ENCODE measurements at regions not wholly inside any gene's neighbourhood (a gene's known extent, or its start where the extent isn't known, plus 50 kb on each side); places are given as distances from the start of the nearest gene placed in this dataset.
"Not testable (repeated sequence)": the region's sequence is repeated elsewhere in the genome, so short reads cannot be mapped to it uniquely, and the experiment has no call there.

DNA sequence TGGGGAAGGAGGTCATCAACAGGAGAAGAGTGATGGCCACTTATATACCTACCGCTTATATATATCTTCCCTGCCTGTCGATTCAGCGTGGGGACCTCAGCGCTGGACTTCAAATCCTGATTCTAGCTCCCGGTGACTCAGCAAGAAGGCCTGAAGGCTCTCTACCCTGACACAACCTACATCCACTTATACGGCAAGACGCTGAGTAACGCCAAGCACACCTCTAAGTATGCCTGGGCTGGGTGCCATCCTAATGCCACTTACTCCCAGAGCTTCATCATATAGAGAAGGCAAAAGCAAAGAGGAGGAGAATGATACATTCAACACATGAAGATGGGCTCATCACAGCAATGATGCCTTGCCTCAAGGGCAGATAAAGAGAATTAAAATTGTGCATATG lies 198.3 kb downstream of the CHIC2 start:
- DNase-seq (ENCODE audit: low read depth) = no peak

DNA sequence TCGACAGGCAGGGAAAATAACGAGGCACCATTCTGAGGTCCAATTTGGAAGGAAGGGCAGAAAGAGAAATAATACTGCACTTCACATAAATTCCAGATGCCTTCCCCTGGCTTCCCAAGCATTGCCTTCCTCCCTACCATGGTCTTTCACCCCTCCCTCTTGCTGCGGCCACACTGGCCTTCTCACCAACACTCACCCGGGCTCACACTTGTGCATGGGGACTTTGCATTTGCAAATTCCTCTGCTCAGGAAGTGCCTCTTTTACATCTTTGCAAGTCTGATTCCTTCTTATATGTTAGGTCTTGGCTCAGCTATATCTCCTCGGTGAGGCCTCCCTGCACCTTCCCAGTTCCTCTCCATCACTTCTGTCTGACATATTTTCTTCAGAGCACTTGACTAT lies 199.4 kb downstream of the CHIC2 start:
- DNase-seq (ENCODE audit: low read depth) = no peak

DNA sequence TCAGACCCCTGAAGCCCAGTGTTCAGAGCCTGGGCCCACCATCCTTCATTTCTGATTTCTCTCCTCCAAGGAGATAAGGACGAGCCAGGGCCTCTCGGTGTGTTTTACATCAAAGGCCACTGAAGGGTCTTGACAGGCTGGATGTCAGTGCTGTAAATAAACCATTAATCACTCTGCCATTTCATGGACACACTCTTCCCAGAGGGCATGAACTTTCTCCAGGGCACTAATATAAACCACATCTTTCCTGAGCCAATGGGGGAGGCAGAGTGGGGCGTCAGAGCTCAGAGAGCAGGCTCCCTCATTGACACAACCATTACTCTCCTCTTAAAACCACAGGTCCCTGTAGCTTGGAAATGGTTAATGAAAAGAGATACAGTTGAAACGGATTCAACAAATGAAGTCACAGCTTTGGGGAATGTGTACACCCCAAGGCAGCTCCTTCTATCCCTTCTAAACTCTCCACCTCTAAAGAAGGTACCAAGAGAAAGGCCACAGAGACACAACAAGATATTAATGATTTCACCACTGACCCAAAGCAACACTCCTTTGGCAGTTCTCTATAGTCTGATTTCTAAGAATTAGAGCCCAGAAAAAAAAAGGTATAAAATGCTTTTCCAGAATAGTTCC lies 200.6 kb downstream of the CHIC2 start:
- no peak for DNase-seq (ENCODE audit: low read depth)

DNA sequence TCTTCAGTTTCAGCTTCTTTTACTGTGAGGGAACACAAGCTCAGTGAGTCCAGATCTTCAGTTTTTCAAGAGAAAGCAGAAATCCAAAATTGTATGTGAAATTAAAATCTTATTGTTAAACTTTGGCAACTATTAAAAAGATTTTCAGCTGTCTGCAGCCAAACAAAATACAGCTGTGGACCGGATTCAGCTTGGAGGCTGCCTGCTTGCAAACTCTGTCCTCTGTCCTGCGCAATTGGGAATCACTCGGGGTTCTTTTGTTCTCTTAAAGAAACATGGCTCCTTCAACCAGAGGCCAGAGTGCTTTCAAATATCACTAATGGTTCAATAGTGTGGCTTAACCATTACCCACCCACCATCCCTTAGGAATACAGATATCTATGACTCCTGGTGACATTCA lies 201.2 kb downstream of the CHIC2 start:
- no peak for DNase-seq (ENCODE audit: low read depth)

DNA sequence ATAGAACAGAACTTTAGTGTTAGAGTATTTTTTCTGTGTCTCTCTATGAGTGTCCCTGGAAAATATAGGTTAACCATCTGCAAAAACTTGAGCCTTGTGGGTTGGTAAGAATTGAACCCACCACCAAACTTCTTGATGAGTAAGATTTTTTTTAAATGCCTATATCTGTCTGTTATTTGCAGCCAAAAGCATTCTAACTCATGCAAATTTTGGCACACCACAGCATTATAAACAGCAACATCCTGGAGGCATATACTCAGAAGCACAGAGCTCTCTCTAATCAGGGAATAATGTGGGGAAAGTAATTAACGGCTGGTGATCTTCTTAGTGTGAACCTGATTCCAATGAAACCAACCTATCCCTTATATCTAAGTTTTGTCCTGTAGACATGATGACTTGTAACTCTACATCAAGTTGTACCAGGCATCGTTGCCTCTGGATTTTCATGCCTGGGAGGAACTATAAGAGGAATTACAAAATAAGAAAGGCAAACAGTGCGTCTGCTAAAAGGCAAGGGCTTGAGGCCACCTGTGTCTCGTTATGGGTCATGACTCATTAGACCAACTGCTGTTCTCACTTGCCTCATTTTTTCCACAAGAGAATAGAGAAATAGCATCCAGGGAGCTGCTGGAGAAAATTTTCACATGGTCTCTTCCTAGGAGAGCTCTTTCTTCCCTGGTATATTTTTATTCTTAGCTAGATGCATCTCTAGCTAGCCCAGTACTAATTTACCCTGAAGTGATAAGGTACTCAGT lies 202.4 kb downstream of the CHIC2 start:
- no peak for DNase-seq (ENCODE audit: low read depth)

DNA sequence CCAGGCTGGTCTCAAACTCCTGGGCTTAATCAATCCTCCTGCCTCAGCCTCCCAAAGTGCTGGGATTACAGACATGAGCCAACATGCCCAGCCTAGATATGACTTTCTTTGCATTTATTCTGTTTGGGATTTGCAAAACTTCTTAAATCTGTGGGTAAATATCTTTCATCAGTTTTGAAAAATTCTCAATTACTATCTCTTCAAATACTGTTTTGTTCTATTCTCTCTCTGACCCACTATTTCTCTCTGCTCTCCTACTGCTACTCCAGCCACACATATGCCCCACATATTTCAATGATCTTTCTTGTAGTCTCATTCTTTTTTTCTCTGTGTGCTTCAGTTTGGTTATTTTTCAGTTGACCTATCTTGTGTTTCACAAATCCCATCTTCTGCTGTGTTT lies 205.1 kb downstream of the CHIC2 start:
- no peak for DNase-seq (ENCODE audit: low read depth)

DNA sequence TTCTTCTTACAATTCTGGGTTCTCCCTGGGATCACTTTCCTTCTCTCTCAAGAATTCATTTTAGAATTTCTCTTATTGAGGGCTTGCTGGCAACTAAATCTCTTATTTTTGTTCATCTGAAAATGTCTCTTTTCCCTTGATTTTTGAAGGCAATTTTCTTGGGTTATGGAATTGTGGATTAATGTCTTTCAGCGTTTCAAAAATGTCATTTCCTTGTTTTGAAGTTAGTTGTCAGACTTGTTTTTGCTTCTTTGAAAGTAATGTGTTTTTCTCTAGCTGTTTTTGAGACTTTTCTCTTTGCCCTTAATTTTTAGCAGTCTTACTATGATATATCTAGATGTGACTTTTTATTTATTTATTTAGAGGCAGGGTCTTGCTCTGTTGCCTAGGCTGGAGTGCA lies 205.7 kb downstream of the CHIC2 start:
- no peak for DNase-seq (ENCODE audit: low read depth)

DNA sequence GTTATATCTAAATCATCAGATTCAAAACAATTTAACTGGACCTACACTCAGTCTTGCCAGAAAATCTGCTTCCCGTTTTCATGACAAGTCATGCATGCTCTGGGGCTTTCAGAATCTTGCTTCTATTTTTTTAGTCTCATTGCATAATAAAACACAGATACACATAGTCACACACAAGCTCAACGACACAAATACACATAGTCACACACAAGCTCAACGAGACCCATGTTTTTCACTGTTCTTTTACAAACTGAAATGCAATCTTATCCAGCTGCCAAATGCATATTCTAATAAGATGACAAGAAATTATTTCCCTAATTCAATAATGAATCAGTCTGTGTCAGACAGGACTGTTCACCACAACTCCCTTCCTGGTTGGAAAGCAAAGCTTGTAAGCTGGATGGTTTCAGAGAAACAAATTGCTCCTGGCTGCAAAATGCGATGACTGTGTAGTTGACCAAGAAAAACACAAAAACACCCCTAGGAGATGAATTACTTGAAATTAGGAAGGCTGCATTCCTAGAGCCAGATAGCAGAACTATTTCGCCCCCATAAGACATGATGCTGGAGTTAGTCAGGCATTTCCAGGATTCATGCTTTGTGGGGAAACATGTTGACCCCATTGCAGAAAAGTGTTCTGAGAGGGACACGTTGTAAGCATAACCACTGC lies 208.7 kb downstream of the CHIC2 start:
- DNase-seq (ENCODE audit: low read depth) = no peak

DNA sequence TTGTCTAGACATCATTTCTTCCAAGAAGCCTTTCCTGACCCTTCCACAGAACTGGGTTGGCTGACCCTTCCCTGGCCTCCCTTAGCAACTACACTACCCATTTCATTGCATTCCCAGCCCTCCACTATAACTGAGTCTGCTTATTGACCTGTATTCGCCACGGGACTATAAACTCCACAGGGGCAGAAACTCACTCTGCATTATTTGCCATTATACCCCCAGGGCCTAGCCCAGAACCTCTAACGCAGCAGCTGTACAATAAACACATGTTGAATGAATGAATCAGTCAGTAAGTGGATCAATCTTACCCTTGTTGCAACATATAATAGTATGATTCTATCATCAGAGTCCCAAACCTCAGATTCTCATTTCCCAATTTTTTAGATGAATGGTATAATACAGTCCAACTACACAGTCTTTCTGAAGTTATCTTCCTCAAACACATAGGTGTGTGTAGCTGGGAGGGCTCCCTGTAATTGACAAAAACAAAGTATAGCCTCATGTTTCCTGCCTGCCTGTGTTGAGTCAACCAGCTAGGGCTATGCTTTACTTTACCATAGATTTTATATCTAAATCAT lies 209.3 kb downstream of the CHIC2 start:
- DNase-seq (ENCODE audit: low read depth) = no peak

DNA sequence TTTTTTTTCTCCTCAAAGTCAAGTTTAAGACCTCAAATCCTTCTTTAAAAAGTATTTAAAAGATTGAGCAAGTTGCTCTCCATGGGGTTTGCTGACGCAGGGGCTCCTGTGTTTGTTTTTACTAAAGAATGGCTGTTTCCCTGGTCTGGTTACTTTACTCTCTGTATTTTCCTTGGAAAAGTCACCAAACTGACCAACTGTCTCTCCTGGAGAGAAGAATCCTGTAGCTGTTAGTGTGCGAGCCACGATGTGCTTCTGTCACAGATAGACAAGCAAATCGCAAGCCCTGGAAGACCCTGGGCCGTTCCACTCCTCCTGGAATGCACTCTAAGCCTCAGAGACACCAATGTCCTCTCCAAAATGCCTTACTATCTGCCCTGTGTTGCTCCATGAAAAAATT lies 212.1 kb downstream of the CHIC2 start:
- no peak for DNase-seq (ENCODE audit: low read depth)

DNA sequence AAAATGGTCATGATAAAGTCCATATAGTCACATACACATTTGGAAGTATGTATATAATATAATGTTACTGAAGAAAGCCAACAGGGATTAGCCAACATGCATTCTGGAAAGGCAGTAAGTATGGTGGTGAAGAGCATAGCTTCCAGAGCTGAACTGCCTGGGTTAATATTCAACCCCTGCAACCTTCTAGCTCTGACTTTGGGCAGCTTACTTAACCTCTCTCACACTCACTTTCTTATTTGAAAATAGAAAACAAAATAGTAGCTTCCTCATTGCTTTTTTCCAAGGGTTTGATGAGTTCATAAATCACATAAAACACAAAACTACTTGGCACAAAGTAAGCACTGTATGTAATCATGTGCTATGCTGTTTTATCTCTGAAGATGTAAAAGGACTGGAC lies 216.4 kb downstream of the CHIC2 start:
- DNase-seq (ENCODE audit: low read depth) = no peak

DNA sequence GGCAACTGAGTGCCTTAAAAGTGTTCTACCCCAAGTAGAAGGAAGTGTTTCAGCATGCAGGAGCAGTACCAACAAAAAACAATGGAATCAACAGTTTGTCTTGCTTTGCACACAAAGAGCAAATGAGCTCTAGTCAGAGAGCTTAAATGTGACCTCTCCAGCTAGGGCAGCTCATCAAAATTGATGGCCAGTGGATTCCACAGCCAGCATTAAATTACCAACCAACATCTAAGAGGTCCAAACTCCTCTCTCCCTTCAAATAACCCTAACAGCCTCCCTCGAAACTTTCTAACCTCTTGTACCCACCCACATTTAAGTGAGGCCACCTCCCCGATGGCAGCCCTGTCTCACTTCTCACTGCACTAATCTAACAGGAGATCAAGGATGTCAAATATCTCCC lies 219.9 kb downstream of the CHIC2 start:
- DNase-seq (ENCODE audit: low read depth) = no peak

DNA sequence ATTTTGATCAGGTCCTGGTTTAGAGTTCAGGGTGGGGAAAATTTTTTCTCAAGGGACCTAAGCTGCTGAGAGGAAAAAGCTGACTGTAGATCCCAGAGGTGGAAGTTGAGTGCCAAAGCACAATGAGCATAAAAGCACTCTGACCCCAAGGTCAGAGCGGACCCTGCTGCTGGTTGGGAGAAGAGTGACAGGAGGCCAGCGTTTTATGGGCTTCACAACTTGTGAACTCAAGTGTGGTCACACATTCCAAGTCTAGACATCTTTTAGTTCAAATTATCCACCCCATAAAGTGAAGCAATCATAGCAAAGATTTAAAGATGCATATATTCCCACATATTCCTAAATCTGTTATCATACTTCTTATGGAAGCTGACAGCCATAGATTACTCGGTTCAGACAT lies 220.3 kb downstream of the CHIC2 start:
- no peak for DNase-seq (ENCODE audit: low read depth)

DNA sequence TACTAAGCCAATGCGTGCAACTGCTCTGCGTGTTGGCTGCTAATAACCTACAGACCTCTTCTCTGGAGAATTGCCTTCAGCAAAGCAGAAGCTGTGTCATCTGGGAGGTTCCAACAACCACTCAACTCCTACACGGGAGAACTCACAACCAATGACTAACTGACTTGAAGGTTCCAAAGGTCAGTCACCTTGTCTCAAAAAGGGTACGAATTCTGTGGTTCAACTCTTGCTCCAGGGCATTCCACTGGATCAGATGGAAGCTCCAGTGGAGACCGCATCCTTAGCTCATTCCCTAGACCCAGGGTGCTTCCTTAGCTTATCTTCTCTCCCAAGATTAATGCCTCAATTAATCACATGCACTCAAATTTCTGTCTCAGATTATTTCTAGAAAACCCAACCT lies 222.7 kb downstream of the CHIC2 start:
- no peak for DNase-seq (ENCODE audit: low read depth)

DNA sequence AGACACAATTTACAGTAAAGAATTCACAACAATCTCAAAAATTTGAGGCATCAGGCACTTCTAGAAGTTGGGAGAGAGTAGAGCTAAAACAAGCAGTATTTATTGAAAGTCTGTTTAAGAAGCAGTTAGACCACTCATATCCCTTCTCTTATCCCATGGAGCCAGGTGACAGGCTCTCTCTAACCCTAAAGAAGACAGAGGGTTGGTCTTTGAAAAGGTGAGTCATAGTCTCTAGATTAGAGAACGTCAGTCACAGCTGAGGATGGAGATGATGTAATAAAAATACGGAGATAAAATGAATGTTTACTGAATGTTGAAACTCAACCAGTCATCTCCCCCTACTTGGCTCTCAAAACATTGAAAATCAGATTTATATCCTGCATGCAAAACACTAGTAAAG lies 223.8 kb downstream of the CHIC2 start:
- DNase-seq (ENCODE audit: low read depth) = no peak

DNA sequence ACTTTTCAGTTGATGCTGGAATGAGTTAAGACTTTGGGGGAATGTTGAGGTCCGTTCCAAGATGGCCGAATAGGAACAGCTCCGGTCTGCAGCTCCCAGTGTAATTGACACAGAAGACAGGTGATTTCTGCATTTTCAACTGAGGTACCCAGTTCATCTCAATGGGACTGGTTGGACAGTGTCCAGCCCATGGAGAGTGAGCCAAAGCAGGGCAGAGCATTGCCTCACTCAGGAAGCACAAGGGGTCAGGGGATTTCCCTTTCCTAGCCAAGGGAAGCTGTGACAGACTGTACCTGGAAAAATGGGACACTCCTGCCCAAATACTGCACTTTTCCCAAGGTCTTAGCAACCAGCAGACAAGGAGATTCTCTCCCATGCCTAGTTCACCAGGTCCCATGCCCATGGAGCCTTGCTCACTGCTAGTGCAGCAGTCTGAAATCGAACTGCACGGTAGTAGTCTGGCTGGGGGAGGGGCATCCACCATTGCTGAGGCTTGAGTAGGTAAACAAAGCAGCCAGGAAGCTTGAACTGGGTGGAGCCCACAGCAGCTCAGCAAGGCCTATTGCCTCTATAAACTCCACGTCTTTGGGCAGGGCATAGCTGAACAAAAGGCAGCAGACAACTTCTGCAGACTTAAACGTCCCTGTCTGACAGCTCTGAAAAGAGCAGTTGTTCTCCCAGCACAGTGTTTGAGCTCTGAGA lies 231.0 kb downstream of the CHIC2 start:
- DNase-seq (ENCODE audit: low read depth) = not testable (repeated sequence)

DNA sequence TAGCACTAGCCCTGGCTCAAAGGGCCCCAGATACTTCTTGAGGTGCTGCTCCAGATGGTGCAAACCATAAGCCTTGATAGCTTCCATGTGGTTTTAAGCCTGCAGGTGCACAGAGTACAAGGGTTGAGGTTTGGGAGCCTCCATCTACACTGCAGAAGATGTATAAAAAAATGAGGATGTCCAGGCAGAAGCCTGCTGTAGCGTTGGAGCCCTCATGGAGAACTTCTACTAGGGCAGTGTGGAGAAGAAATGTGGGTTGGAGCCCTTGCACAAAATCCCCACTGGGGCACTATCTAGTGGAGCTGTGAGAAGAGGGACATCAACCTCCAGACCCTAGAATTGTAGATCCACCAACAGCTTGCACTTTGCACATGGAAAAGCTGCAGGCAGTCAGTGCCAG lies 231.9 kb downstream of the CHIC2 start:
- no peak for DNase-seq (ENCODE audit: low read depth)

DNA sequence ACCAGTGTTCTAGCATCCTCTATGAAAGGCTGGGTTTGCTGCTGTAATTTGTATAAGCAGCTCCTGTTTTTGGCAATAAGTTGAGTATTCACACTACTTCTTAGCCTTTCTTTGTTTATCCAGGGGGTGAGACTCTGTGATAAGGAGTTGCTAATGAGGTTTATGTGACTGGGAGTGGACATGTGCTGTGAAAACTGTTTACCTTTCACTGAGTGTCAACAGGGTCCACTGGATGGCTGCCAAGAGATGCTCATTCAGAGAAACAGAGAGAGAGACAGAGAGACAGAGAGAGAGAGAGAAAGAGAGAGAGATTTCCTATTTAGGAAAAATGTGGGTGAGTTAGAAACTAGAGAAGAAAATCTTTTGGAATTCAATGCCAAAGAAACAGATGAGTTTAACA lies 233.9 kb downstream of the CHIC2 start:
- no peak for DNase-seq (ENCODE audit: low read depth)

DNA sequence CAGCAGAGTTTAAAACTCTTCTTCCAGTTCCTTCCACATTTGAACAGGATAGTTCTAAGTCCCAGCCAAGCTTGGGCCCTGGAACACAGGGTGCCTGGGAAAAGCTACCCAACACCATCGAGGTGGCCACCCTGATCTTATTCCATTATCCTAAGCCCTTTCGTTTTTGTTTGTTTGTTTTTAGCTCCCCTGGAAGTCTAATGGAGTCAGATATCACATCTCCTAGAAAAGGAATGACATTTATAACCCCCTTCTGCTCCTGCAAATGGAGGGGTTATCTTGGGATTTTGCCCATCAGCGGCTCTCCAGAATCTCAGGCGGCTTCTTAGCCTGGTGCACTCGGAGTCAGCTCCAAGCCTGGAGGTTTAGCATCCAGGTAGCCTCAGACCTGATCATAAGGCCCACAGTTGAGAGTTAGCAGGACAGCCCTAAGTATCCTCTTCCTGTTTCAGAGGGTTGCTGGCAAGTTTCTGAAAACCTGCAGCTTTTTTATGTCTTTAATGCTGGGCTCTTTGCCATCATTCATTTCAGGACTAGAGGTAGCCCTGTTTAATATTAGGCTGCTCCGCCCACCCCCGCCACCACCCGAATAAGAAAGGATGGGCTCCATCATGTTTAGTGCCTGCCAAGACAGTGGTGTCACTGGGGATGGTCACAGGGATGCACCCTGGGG lies 230.0 kb upstream of the LNX1 start:
- no peak for DNase-seq (ENCODE audit: low read depth)

DNA sequence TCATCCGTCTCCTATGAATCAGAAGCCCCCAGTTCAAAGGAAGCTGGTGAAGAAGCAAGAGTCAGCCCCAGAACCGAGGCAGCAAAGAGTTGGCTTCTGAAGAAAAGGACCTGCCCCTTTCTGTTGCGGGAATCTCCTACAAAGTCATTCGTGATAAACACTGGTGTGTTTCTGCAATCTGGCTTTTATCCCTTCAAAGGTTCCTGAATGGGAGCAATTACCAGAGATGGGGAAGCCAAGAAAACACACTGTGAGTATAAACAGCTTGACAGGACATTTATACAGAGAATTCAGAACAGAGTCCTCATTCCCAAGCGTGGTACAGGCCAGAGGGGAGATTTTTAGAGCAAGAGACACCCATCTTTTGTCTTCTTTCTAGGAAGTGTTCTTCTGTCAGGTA lies 226.8 kb upstream of the LNX1 start:
- DNase-seq (ENCODE audit: low read depth) = no peak

DNA sequence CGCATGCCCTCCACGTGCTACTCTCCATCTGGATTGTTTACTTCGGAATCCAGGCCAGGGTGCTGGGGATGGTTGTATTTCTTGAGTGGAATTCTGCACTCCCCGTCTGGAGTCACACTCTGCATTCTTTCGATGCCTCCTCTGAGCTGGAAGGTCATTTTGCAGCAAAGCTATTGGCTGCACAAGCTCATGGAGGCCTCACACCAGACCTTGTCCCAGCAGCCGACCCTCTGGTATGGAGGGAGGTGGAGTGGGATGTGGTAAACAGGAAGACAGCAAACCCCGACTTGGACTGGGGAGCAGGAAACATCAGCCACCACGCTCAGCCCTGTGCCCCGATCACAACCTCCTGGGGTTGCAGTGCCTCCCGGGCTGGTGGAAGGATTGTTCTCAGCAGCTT lies 225.3 kb upstream of the LNX1 start:
- DNase-seq (ENCODE audit: low read depth) = no peak

DNA sequence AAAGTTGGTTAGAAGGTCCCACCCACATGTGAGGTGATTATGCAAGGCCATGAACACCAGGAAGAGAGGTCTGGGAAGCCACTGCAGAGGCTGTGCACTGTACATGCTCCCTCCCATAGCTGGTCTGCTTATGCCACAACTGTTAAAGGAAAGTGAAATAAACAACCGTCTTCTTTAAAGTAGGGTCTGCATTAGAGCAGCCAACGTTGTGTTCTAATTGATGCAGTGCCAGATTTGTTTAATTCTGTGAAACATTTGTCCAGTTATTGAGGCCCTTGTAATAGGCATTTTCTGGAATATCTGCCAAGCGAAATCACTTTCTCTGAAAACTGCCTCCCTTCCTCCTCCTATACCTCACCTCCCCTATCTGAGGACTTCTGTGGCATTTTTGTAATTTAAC lies 224.0 kb upstream of the LNX1 start:
- no peak for DNase-seq (ENCODE audit: low read depth)
